GM21423 (cell line): ENCODE measurements at regions not wholly inside any gene's neighbourhood (a gene's known extent, or its start where the extent isn't known, plus 50 kb on each side); places are given as distances from the start of the nearest gene placed in this dataset.
A peak's percentile ranks its signal among the peaks of the same experiment; 100 is the strongest.

Experiments
- ATAC-seq: cut with Tn5 transposase; IDR thresholded peaks from one replicate; pipeline ENCODE4 v1.9.1; 2021; ENCODE audit warnings: mild to moderate bottlenecking, moderate library complexity; ENCODE audit not compliant: unreplicated experiment

DNA sequence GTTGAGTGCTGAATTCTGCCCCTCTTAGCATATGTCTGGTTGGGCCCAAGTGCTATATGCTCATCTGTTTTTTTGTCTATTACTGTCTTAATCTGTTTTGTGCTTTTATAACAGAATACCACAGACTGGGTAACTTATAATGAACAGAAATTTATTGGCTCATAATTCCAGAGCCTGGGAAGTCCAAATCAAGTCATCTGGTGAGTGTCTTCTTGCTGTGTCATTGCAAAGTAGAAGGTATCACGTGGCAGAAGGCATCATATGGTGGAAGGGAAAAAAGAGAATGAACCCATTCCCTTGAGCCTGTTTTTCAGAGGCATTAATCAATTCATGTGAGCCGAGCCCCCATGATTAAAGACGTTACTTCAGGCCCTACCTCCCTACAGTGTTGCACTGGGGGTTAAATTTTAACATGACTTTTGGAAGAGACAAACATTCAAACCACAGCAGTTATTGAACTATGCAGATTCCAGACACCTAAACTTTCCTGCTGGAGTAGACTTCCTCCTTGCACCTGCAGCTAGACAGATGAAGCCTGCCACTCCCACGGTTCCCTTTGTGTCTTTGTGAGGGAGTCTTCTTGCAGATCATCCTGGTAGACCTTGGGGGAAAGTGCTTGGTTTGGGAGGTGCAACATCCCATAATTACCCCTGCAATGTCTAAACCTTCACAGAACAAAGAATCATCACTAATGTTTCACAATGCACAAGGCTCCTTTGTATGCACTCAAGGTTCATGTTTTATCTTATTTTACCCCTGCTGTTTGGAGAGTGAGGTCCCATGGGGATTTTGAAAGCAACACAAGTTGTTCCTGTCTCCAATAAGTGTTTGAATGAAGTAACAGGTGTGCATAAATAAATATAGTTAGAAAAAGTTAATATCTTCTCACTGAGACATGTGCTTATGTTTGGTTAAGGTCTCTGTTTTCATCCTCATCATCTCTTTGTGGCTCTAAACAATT lies 64.7 kb upstream of the XCR1 start:
- ATAC-seq = no peak

DNA sequence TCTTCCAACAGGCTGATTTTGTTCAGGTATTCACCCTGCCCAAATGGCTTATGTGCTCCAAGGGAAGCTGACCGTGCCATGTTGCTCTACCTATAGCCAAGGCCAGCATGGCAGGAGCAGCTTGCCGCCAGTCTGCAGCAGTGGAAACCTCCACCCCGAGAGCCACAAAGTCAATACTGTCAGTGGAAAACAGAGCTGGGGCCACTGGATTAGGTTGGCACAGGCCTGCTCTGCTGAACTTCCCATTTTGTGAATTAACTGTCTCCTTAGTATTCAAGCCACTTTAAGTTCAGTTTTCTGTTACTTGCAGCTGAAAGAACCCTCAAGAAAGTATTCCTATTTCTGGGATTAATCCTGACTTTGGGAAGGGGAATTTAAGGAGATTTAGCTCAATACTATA lies 63.8 kb upstream of the XCR1 start:
- no peak for ATAC-seq

DNA sequence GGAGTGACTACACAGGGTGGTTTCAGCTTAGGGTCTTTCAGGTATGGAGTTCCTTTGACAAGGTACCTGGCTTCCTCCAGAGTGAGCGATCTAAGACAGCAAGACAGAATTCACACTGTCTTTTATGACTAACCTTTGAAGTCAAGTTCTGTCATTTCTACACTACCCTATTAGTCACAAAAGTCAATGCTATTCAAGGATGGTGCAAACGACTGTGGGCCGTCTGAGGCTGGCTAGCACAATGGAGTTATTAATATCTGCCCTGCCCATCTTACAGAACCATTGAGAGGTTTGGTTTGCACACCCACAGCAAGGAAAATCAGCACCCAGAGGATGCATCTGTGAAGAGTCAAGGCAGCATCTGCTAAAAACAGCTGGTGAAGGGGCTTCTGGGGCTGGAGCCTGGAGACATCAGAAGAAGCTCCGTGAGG lies 62.9 kb upstream of the XCR1 start:
- no peak for ATAC-seq

DNA sequence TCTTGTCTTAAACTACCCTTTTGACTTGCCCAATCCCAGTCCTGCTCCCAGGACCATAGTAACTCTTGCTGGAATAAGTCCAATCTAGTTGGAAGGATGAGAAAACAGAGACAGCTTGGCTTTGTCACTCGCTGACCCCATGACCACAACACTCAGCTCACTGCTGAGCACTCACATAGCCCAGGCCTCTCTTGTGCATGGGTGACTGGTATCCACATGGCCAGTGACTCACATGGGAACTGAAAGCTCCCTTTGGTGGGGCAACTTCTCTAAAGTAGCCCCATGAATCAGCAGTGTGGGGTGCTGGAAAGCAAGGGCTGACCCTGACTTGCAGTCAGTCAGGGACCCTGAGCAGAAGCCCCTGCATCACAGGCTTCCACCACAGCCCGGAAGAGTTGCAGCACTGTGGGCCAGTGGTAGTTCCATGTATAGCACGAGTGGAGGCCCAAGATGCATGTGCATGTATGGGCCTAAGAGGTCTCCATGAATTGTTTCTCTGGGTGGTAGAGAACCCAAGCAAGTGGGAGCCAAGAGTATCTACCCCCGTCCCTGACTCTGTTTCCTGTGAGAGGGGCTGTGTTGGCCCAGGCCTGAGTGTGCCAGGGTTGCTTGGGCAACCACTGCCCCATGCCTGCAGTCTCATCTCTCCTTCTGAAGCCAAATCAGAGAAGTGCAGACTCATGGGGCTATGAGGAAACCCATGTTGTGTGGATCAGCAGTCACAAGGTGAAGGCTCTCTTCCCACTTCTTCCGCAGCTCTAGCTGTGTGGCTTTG lies 62.1 kb upstream of the XCR1 start:
- ATAC-seq = peak; percentile 55

DNA sequence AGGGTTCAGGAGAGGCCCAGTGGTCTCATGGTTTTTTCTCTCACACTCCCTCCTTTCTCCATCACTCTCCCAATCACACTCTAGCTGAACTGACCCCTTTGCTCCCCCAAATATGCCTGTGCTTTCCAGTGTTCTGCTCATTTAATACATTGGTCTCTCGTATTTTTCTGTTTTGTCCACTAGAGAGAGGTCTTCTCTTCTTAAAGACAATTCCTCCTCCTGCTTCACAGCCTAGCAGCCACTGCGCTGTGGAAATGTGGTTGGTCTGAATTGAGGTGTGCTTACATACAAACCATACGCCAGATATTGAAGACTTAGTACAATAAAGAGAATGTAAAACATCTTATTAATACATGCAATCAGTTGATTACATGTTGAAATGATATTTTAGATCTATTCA lies 60.6 kb upstream of the XCR1 start:
- no peak for ATAC-seq

DNA sequence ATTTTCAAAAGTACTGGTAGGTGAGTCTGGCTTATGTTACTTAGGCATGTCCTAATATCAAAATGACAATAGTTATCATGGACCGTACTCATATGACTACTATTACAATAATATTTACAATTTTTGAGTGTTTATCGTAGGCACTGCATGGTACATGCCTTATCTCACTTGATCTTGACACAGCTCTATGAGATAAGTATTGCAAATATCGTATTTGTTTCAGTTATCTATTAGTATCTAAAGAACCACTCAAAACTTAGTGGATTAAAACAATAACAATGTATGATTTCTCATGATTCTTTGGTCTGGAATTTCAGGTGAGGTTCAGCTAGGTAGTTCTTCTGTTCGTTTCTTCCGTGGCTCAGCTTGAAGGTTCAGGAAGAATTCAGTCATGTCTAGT lies 59.7 kb upstream of the XCR1 start:
- ATAC-seq = no peak

DNA sequence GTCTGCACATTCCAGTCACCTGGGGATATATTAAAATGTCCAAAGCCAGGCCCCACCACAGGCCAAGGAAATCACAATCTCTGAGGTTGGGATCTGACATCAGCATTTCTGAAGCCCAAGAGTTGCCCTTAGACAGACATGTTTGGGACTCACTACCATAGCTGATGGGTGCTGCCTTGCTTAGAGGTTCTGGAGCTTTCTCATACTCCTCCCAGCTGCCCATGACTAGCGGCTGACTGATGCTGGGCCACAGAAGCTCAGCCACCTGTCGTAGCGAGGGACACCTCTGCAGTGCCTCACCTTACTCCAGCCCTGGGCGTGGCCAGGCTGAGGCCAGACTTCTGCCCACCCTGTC lies 58.8 kb upstream of the XCR1 start:
- ATAC-seq = no peak

DNA sequence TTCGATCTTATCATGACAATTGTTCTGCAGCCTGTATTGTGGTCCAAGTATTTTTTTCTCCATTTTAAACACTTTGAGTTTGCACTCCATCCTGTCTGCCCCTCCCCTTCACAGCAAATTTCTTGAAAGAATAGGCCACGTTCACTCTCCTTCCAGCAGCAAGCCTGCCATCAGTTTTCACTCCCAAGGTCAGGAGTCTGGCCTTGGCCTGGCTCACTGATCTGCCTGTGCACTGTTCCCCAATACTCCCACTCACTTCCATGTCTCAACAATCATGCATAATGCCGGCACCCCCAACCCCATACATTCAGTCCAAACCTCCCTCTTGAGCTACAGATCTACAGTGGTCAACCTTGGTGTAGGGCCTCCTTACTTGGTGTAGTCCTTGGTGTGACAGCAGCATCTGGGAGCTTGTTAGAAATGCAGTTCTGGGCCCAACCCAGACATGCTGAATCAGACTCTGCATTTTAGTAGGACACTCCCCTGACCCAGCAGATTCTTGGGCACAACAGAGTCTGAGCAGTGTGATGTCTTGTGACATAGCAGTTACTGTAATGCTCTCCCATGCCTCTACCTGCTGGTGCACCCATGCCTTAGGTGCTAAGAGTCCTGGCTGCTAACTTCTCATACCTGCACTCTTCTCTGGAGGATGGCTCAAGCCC lies 58.3 kb upstream of the XCR1 start:
- no peak for ATAC-seq

DNA sequence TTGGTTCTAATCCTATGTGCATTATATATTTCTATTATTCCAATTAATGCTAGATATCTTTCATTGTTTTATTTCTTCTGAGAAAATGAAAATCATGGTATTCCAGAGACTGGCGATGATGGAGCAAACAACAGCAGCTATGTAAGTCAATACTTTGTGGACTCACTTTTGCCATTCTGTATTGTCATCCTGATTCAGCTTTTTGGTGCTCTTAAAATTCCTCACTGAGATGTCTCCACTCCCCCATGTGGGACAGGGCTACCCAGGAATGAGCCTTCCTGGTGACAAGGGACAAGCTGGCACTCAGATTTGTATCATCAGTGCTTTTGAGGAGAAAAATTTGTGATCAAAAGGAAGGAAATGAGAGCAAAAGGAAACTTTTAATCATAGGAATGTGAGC lies 56.7 kb upstream of the XCR1 start:
- no peak for ATAC-seq

DNA sequence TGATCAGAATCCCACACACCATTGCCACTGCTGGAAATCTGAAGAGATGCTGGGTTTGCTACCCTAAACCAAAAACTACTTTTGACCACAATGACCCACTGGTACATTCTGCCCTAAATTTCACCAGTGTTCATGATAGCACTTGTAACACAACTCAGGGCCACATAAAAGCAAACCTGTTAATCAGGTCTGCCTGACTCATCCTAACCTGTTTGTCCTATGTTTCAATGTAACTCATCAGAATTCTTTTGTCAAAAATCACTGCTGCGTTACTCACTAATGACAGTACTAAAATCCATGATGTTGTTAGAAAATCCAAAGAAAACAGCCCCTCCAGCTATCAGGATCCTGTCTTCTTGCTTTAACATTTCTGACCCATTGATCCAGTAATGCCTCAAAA lies 55.6 kb upstream of the XCR1 start:
- no peak for ATAC-seq

DNA sequence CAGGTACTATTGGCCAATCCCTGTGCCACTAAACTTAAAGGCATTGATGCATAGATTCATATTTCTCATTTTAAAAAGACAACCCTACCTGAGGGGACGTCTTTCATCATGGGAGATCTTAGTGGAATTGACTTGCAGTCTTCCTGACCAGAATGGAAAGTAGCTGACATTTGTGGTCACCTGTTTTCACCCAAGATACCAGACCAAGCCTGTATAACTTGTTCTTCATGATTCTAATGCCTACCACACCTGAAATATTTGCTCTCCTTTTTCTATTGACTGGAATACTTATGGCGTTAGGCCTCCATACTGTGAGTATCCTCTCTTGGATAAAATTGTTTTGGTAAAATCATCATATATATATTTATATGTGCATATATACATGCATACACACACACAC lies 54.7 kb upstream of the XCR1 start:
- ATAC-seq = no peak

DNA sequence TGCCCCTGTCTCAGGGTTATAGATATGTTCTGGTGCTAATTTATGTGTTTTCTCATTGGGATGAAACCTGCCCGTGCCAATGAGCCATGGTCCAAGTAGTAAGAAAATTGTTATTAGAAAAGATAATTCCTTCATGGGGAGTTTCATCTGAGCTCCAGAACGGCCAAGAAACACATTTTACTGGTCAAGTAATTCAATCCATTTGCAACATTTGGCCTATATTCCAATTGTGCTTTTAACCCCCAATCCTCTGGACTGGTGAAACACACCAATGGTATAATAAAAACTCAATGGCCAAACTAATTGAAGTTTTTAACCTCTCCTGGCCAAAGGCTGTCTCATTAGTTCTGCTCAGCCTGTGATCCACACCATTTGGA lies 53.7 kb upstream of the XCR1 start:
- ATAC-seq = no peak

DNA sequence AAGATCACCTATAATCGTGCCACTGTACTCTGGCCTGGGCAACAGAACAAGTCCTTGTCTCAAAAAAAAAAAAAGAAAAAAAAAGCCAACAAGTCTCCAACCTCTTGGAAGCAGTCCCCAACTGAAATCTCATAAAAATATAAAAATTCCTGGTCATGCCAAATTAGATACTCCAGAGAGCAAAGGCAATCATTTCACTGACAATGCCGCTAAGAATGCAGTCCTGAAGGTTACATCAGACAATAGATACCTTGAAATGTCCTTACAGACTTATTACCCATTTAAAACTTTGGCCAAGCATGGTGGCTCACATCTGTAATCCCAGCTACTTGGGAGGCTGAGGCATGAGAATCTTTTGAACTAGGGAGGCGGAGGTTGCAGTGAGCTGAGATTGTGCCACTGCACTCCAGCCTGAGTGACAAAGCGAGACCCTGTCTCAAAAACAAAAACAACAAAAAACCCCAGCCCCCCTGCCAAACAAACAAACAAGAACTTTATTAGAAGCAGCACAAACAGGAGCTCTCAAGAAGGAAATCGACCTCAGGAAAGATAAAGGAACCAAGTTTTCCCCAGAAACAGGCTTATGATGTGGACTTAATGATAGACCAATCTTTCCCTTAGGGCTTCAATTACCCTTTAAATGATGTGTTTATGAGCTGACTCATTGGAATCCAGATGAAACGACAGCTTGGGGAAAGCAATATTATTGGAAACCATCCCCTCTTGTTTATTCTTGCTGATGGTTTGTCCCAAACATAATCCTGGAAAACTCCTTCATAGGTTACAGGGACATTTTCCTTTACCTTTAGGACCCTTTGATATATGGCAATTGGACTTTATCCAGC lies 53.1 kb upstream of the XCR1 start:
- no peak for ATAC-seq

DNA sequence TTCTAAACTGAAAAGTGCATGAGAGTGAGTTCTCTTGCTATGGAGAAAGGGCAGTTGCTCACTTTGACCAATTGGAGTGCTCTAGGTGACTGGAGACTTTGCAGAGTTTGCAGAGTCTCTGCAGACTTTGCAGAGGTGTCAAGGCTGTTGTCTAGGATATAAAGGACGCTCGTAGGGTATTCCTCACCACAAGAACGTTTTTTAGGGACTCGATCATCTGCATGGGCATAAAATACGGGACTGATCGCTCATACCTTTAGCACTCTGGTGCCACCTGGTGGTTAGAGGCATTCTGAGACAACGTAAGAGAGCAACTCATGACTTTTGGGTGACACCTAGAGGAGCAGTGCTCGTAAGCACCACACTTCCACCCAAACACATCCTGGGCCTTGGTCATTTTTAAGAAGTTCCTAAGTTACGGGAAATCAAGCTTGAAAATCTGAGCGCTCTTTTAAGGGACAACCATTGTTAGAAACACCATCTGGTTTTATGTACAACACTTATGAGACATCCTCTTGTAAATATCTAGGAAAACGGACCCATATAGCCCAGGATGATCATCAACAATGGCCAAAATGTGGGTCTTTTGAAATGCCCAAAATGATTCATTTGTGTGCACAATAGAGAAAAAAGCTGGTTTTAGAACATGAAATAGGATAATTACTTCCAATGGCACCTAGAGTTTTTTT lies 51.6 kb upstream of the XCR1 start:
- ATAC-seq = peak; percentile 90
